MV-4-11 (cell line): ENCODE measurements at regions not wholly inside any gene's neighbourhood (a gene's known extent, or its start where the extent isn't known, plus 50 kb on each side); places are given as distances from the start of the nearest gene placed in this dataset.
"Not testable (repeated sequence)": the region's sequence is repeated elsewhere in the genome, so short reads cannot be mapped to it uniquely, and the experiment has no call there.

Source experiments
- DNase-seq: peaks from one replicate; lab custom pipeline; 2025; lab: John Stamatoyannopoulos, UW

DNA sequence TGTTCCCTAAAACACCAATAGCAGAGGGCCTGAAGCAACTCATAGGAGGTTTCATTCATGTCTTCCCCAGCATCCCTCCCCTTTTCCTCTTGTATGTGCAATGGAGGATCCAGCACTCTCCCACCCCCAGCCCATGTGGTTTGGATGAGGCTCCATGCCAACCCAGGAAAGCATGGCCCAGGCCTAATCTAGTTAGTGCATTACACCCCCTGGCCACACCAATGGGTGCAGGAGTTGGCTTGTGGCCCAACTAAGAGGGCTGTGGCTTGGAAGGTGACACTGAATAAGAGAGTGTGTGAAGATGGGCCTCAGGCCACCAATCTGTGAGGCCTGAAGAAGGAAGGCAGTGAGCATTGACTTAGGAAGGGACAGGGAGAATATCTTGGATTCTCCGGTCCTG is 70.8 kb upstream of the SMIM23 start:
- DNase-seq, result no peak

DNA sequence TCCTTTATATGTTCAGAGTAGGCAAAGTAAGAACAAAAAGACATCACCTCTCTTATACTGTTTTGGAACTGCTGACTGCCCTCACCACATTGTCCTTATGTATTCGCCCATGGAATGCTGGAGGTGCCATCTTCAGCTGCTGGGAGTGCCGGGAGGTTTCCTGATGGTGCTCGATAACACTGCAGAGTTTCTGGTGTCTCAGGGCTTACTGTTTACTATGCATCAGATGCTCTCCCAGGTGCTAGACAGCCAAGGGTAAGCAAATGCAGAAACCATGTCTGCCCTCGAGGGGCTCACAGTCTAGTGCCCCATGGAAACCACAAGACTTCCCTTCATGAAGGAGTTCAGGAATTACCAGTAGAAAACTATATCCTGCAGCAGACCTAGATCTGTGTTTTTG is 70.1 kb upstream of the SMIM23 start:
- no peak for DNase-seq

DNA sequence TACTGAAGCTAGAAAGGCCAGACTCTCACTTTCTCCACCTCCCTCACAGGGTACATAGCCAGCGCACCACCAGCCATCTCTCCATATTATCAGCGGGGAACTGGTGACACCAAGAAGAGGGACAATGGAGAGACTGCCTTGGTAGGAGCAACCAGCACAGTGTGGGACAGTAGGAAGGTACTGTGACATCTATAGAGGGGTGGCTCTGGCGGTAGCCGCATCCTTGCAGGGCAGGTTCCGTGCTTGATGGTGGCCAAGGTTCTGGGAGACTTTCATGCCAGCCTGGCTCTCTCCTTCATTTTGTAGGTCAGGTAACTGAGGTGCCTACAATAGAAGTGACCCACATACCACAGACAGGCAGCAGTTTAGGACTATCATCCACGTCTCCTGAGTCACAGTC is 65.5 kb upstream of the SMIM23 start:
- DNase-seq, result no peak

DNA sequence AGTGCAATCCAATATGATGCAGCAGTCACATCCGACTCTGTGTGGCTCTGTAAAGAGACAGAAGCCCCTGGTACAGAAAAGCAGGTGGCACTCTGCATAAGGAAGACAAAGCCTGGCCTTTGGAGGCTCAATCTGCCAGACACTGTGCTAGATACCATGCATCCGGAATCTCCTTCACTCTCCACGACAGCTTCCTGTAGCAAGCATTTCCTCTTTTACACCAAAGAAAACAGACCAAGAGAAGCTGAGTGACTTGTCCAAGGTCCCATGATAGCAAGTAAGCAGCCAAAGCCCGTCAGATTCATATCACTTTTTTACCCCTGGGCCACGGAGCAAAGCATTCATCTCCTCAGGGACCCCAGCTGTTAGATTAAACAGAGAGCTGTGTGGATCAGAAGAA is 64.2 kb upstream of the SMIM23 start:
- DNase-seq, result peak; percentile 67

DNA sequence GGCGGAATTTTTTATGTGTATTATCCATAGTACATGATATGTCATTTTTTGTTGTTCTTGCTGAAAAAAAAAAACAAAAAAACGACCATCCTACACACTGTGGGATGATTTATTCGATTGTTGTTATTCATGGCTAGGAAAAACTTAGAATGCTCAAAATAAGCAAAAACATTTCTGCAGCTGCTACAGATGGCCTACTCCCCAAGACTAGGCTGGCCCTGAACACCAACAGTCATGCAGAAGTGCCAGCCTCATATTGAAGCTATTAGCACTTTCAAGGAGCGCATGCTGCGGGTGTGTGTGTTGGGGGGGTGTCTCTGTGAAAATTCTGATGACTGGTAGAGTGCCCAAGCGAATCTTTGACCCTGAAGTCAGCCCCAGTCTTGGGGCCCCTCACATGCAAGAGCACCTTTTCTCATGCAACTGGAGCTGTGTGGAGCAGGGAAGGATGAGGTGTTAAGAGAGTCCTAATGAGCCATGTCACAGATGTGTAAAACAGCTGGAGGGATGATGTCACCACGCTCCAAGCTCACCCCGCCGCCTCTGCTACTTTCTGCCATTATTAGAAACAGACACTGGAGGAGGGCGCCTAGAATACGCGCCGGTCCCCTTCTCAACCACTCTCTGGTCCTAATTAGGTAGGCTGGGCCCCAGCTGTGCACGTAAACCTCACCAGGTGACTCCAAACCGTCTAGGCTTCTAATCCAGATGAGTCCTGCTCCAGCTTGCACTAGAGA is 61.0 kb upstream of the SMIM23 start:
- DNase-seq, result no peak

DNA sequence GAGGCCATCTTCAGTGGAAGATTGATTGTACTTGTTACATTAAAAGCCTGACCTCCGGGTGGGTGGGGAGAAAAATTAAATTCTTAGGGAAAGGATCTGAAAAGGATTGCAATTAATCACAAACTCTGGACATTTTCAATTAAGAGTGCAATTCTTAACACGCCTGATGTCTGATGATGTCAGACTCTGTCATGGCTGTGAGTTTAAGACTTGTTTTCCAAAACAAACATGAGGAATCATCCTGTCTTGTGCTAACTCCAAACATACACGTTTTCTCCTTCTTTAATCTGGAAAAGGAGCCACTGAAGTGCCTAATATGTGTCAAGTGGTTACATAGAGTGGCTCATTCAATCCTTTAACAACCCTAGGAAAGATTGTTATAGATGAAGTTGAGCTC is 60.4 kb upstream of the SMIM23 start:
- no peak for DNase-seq

DNA sequence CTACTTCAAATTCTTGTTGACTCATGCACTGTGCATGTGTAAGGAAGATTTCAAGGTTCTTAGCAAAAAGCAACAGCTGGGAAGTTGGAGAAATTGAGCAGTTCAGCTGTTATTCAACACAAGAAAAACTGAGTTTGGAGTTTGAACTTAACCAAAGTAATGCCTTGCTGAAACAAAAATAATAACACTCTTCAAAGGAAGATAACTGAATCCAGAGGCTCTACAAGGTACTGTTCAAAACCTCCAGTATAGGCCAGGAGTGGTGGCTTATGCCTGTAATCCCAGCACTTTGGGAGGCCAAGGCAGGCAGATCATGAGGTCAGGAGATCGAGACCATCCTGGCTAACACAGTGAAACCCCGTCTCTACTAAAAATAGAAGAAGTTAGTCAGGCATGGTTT is 58.8 kb upstream of the SMIM23 start:
- not testable (repeated sequence) for DNase-seq

DNA sequence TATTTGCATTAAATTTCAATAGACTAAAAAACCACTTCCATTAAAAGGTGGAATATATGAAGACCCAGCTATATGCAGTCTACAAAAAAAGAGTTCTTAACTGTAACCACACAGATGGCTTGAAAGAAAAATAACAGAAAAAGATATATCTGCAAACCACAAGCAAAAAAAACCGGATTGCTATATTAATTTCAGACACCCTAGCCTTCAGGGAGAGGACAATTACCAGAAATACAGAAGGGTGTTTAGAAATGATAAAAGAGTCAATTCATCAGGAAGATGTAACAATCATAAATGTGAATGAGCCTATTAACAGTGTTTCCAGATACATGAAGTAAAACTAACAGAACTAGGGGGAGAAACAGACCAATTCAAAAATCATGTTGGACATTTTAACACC is 56.9 kb upstream of the SMIM23 start:
- DNase-seq, result no peak
